NCI-H1694 treated with DMSO at 0.1 percent for 48 hours (cell line): ENCODE measurements at regions not wholly inside any gene's neighbourhood (a gene's known extent, or its start where the extent isn't known, plus 50 kb on each side); places are given as distances from the start of the nearest gene placed in this dataset.
"Not testable (repeated sequence)": the region's sequence is repeated elsewhere in the genome, so short reads cannot be mapped to it uniquely, and the experiment has no call there.

Experiments
- DNase-seq: peaks from one replicate; lab custom pipeline; 2025; lab: John Stamatoyannopoulos, UW

DNA sequence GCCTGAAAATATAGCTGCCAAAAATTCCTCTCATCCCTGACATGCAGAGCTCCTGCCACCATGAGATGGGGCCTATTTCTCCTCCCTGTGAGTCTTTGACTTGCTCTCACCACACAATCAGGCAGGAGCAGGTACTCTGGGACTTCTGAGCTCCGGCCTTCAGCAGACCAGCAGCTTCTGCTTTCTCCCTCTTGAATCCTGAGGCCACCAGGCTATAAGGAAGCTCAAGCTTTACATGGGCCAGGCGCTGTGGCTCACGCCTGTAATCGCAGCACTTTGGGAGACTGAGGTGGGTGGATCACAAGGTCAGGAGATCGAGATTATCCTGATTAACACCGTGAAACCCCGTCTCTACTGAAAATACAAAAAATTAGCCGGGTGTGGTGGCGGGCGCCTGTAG is 238.7 kb upstream of the RREB1 start:
- no peak for DNase-seq

DNA sequence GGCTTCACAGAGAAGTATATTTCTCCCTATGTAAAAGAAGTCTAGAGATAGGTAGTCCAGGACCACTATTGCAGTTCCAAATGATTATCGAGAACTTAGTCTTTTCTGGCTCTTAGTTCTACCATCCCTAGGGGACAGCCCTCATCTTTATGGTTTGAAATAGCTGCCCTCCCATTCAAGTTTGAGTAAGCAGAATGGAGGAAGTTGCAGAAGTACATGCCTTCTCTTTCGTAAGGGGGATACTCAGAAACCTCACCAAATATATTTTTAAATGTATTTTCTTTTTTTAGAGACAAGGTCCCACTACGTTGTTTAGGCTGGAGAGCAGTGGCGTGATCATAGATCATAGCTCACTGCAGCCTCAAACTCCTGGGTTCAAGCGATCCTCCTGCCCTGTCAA is 236.8 kb upstream of the RREB1 start:
- DNase-seq: no peak

DNA sequence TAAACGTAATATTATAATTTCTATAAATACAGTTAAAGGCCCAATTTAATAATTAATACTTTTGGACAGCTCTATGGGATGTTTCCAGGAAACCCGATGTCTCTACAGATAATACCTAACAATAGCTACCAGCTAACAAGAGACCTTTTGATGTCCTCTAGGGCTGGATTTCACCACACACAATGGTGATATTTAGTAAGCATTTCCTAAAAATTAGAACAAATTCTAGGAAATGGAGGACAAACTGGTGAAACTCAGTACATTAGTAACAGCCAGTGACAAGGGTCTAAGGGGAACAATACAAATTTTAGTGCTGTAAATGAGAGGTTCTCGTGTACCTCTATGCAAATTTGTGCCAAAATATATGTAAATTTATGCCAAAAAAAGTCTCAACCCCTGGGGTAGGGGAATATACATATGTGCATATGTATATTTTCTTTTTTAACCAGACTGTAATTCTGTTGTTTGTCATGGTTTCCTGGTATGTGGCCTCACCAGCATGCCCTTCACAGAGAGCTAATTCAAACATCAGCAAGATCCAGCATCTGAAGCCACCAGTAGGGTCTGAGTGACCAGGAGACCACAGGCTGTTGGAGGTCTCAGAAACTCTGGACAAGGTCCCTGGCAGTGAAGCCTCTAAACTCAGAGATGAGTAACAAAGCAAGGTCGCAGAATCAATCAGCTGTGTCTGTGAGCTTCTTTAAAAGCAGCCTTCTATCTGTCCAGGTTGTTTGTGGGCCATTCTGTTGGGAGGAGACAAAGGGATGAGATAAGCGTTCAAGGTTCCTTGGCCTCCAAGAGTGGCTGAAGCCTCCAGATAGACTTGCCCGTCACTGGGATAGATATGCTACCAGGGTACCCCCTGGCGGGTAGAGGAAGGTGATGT is 235.1 kb upstream of the RREB1 start:
- no peak for DNase-seq

DNA sequence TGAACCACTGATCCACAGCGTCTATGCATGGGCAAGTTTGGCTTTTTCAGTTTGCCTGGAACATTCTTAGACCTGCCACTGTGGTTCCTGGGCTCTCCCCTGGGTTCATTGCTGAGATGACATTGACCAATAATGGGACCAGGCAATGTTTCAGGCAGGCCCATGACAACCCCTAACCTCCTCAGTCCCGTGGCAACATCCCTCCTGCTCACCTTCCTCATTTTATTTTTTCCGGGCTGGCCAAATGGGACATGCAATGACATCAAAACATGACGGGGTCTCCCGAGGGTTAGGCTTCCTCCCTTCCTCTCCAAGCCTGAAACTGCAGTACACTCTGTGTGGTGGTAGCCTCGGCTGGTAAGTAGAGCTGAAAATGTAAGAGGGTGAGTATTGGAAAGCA is 234.0 kb upstream of the RREB1 start:
- no peak for DNase-seq

DNA sequence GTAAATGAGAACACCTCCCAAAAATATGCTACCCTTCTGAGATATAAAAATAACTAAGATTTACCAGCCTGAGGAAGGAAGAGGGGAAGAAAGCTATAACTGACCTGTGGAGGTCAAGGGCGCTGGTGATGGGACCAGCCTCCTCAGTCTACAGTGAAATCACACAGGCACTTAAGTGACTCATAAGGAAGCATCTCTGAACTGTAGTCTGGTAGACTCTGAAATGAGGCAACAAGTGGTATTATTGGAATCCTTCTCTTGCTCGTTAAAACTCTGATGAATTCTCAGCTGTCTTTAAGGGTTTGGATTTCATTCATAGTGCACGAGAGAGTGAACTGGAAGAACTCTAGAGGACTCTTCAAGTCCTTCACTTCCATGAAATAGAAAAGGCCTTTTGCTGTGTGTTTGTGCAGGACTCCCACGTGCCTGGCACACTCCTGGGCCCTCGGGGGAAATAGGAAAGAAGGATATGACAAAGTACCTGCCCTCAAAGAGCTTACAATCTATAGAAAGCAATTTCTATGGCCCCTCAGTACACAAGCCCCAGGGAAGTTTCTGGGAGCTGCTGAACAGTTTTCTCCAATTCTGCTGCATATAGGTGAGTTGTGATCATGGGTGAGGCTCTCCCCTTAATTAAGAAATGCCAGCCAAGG is 231.8 kb upstream of the RREB1 start:
- DNase-seq: no peak

DNA sequence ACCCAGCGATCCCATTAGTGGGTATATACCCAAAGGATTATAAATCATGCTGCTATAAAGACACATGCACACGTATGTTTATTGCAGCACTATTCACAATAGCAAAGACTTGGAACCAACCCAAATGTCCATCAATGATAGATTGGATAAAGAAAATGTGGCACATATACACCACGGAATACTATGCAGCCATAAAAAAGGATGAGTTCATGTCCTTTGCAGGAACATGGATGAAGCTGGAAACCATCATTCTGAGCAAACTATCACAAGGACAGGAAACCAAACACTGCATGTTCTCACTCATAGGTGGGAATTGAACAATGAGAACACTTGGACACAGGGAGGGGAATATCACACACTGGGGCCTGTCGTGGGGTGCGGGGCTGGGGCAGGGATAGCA is 230.0 kb upstream of the RREB1 start:
- not testable (repeated sequence) for DNase-seq

DNA sequence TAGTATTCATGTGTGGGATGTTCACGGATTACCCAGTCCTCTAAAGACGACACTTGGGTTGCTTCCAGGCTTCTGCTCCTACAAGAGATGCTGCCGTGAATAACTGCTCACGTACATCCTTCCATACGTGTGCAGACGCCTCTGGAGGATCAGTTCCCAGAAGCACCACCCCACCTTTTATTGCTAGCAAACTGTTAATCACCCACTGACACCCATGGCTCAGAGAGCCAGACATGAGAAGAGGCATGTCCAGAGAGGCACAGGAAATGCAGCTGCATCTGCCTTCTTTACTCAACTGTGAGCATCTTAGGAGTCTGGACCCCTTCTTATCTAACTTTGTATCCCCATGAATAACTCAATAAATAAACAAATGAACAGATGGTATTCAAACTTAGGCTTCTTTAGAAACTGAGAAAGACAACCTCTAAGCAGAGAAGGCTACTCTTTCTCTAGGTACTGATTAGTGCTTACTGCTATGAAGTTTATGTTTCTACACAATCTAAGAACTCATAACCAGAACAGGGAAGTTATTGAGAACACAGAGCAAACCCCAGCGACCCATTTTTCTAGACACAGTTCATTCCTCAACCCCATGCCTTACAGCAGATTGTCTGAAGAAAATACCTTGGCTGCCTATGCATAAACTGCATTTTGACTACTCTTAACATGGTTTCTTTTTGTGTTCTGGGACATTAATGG is 228.7 kb upstream of the RREB1 start:
- no peak for DNase-seq

DNA sequence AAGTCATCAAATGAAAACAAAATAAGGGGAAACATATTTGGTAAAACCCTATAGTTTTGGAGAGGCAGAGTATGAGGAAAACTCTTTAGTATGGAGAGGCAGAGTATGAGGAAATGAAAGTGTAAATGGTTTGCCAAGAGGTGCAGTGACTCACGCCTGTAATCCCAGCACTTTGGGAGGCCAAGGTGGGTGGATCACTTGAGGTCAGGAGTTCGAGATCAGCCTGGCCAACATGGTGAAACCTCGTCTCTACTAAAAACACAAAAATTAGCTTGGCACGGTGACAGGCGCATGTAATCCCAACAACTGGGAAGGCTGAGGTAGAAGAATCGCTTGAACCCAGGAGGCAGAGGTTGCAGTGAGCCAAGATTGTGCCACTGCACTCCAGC is 228.2 kb upstream of the RREB1 start:
- not testable (repeated sequence) for DNase-seq

DNA sequence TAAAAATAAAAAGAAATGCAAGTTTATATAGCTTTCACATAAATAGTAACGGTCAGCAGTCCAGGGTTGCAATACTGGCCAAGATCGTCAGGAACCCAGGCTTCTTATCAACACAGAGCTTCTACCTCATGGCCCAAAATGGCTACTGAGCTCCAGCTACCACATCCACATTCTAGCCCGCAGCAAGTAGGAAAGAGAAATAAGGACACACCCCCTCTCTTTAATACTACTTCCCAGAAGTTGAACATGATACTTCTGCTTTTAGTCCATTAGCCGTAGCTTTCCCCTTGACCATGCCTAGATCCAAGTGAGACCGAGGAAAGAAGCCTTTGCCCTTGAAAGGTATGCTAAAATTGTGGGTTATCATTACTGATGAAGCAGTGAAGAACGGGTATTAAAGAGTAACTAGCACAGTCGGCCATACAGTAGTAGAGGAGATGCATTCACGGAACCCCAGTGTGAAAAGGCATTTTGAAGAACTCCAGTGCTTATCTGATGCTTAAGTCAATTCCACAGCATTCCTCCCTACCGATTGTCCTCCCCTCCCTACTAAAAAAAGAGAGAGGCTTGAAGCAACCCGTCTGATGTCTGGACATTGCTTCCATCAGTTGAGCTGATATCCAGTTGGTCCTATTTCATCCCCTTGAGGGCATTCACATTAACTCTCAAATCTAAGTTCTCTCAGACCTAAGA is 226.9 kb upstream of the RREB1 start:
- DNase-seq: no peak

DNA sequence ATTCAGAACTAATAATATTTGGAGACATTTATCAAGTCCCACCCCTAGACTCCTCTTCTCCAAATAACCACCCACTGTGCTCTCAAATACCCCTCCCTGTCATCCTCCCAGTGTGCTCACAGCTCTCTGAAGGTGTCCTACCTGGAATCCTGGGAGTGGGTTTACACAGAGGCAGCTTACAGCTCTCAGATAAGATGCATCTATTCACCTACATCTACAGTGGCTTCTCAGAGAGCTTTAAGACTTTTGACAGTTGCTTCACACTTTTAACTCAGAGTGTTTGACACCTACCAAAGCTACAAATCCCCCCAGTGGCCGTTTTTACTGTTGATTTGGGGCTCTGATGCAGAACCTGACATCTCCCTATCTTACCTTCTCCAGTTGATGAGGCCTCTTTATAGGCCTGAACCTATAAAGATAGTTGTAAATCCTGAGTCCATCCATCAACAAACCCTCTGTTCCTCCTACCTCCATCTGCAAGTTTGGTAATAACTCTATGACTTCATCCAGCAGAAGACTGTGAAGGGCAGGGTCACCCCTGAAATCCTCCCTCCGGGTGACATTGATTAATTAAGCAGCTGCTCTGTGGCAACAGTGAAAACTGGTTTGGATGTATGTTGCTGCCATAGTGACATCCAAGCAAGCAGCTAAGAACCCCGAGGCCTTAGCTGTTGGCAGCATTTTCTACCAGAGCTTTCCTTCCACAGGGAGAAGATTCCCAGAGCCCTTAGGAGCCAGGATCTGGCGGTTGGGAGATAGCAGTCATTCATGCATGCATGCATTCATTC is 226.1 kb upstream of the RREB1 start:
- peak; percentile 6 for DNase-seq

DNA sequence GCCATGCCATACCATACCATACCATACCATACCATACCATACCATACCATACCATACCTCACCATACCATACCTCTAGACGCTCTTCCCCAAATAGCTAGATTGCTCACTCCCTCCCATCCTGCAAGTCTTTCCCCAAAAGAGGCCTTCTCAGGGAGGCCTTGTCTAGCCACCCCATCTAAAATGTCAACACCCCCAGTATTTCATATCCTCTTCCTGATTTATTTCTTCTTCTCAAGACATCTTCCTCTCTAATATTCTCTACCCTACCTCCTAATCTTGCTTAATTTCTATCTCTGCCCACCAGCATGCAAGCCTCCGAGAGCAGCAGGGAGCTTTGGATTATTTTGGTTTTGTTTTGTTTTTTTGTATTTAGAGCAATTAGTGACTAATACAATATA is 225.2 kb upstream of the RREB1 start:
- no peak for DNase-seq

DNA sequence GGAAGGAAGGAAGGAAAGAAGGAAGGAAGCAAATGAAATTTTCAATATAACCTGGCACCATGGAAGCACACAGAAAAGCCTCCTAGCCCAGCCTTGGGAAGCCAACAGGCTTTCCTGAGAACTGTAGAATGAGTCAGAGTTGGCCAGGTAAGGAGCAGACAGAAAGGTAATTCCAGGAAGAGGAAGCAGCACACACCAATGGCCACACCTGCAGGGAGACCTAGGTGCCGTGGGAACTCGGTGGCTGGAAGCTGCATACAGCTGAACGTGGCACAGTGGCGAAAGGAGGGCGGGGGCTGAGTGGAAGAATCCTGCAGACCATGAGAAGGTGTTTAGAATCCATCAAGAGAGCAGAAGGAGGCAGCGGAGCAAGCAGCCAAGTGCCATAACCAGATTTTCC is 224.8 kb upstream of the RREB1 start:
- DNase-seq: no peak

DNA sequence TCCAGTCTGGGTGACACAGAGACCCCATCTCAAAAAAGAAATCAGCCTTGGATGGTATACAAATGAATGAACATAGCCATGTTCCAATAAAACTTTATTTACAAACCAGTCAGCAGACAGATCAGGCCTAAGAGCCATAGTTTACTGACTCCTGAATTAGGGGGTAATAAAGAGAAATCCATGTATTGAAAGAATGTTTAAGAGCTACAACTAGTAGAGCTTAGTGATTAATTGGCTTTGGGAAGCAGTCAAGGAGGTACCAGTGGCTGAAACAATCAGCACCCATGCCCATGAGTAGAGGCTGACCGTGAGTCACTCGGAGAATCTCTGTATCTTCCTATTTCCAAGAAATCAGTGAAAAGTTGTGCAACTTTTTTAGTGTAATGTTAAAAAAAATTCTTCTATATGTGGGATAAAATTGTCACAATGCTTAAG is 223.6 kb upstream of the RREB1 start:
- no peak for DNase-seq

DNA sequence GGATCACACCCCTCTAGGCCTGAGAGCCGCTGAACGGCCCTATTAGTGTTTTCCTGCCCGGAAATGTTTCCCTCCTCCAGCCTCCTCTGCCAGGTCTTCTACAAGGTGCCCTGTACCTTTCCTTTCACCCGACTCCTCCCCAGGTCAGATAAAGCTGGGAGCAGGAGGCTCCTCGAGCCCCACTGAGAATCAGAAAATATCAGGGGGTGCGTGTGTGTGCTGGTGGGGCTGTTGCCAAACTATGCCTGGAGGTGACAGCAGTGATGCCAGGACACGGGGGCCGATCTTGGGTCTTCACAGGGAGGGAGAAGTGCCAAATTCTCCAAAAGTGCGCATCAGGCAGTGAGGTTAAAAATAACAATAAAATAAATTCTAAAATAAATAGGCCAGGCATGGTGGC is 222.8 kb upstream of the RREB1 start:
- no peak for DNase-seq

DNA sequence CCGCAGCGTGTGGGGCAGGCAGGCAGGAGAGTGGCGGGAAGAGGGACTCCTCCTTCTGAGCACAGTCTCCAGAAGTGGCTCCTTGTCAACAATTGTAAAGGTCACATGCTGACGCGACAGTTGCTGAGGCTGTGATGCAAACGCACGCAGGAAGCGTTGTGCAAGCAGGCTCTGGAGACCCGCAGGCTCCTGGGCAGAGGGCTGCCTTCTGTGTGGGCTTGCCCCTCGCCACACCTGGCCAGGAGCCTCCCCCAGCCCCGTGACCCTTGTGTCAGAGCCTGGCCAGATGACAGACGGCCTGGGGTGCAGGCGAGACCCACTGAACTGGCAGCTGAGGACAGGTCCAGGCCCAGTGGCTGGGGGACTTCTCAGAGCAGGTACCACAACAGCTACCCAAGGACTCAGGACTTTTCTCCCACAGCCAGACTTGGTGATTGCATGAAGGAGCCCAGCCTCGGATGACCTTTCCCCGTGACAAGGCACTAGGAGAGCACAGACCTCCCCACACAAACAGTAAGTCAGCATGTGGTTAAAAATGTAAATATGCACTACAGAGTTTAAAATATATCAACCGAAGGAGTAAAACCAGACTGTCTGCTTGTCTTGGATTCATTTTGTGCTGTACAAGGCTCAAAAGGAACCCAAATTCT is 222.1 kb upstream of the RREB1 start:
- DNase-seq: no peak

DNA sequence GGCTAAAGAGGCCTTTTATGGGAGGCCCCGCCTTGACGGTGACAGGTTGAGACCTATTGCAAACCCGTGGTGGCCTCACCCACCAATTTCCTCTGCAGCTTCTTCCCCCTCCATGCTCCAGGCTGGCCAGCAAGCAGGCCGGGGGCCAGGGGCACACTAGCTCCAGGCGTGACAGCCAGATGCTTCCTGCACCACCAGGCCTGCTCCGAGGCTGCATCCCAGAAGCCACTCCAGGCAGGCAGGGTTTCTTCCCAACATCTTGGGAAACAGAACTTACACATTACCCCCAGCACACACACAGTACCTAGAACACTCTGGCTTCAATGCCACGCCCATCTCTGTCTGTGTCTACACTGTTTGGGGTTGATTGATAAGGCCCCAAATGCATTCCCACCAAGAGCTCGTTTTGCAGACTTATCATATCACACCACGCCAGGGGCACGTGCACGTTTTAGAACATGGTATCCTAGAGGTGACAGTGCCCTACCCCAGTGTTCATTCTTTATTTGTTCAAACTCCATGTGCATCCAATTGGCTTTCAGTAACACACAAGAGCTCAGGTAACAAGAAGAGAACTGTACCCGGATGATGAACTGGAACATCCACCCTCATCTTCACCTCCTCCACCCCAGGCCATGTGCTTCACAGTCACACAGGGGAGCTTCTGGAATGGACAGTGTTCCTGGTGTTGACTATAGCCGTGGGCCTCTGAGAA is 221.4 kb upstream of the RREB1 start:
- DNase-seq: no peak

DNA sequence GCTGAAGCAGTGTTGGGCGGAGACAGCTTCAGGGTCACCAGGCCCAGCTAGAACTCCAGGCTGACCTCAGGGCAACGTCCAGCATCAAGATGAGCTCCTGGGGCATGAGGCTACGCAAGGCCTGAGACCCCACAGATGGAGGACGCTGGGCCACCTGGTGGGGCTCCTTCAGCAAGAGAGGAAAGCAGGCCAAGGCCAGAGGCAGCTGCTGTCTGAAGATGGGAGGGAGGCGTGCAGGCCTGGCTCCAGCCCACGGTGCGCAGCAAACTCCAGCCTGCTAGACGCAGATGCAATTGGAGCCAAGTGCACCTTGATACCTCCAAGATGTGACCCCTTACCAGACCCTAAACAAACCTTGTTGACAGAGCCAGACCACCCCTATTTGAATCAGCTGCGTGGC is 220.9 kb upstream of the RREB1 start:
- no peak for DNase-seq

DNA sequence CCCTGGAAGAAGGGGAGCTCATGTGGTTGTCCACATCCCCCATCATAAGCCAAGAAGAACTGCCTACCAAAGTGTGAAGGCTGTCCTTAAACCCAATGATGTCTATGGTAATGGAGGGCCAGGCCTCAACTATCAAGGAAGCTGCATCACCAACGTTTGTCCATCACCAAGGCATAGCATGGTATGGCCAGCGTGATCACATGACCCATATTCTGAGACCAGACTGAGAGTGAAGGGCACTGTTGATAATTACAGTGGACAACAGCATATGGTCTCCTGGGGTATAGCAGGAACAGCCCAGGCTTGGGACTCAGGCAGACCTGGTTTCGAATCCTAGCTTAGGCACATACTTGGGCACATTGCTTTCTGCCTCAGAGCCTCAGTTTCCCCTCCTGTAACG is 218.2 kb upstream of the RREB1 start:
- no peak for DNase-seq

DNA sequence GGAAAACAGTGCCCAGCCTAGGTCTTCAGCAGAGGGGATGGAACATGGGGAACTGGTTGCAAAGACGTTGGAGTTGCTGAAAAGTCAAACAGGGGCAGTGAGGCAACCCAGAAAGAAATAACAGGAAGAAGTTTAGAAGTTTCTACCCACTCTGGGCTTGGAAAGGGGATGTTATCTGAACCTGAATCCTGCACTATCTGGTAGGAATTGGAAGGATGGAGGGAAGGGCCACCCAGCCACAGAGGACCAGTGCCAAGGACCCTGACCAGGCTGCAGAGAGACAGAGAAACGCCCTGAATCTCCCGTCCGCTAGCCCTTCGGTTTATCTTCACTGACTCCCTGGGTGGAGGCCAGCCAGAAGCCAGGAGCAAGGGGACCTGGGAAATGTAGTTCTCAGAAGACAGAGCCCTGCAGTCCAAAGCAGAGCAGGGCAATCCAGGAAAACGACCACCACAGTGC is 217.3 kb upstream of the RREB1 start:
- no peak for DNase-seq

DNA sequence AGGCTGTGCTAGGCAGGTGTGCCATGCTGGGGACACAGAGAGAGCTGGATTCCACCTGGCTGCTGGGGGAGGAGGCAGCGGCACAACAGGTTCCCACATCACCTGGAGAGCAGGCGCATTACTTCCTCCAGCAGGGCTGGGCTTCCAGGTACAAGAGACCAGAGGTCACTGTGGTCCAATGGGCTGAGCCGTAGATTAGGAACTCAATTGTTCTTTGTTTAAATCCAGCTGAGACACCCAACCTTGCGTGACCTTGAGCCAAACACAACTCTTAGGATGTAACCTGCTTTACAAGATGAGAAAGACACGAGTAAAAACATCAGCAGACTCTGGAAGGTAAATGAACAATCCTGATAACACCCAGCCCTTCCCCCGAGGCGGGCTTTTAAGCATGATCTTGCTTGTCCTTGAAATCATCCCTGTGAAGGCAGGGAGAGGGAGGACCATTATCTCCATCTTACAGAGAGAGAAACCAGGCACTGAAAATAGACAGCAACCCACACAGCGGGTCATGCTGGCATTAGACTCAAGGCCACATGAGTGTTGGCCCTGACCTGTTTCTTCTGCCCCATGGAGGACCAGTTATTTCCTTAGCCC is 216.5 kb upstream of the RREB1 start:
- DNase-seq: no peak
